BLaER1 treated with 17β-estradiol and CSF1 and Interleukin-3, amounts not matched to agents 10 nM and 100 nM (cell line): ENCODE measurements at regions not wholly inside any gene's neighbourhood (a gene's known extent, or its start where the extent isn't known, plus 50 kb on each side); places are given as distances from the start of the nearest gene placed in this dataset.

Experiments used
- H3K27ac ChIP-seq, 11 experiments: shearing (Covaris generic); formaldehyde crosslinking; 2 replicates each; pipeline ENCODE4 v1.8.1; 2022
- H3K27me3 ChIP-seq, 11 experiments: shearing (Covaris generic); formaldehyde crosslinking; 2 replicates each; pipeline ENCODE4 v1.8.1; 2022
- H3K36me3 ChIP-seq, 11 experiments: shearing (Covaris generic); formaldehyde crosslinking; 2 replicates each; pipeline ENCODE4 v1.8.1; 2022
- H3K4me1 ChIP-seq, 10 experiments: shearing (Covaris generic); formaldehyde crosslinking; 2 replicates each; pipeline ENCODE4 v1.8.1; 2022
- H3K4me2 ChIP-seq, 11 experiments: shearing (Covaris generic); formaldehyde crosslinking; 2 replicates each; pipeline ENCODE4 v1.8.1; 2022
- H3K4me3 ChIP-seq, 10 experiments: shearing (Covaris generic); formaldehyde crosslinking; 2 replicates each; pipeline ENCODE4 v1.8.1; 2022
- H3K9ac ChIP-seq, 11 experiments: shearing (Covaris generic); formaldehyde crosslinking; 2 replicates each; pipeline ENCODE4 v1.8.1; 2022
- H3K9me3 ChIP-seq, 11 experiments: shearing (Covaris generic); formaldehyde crosslinking; replicated peaks in 1 of 11; 2 replicates each; pipeline ENCODE4 v1.8.1; 2022
- H4K20me1 ChIP-seq, 11 experiments: shearing (Covaris generic); formaldehyde crosslinking; 2 replicates each; pipeline ENCODE4 v1.8.1; 2022
- Cebpa-rat ChIP-seq, 11 experiments: shearing (Covaris generic); IDR thresholded peaks; 2 replicates each; pipeline ENCODE4 v1.8.1; 2022

- Histone ChIP-seq H3K4me3 (no peak overlapping the region), H3K4me2 (no peak overlapping the region), H3K4me1 (peaks cover 0 to 7% (median 0%) of the 10 kb centered on the region in 10 experiments; a peak in 1 of 20 replicates), H3K27me3 (no peaks in the 10 kb centered on the region), H3K27ac (no peak overlapping the region), H3K9ac (no peak overlapping the region), H4K20me1 (no peaks in the 10 kb centered on the region), H3K9me3 (no peaks in the 10 kb centered on the region), H3K36me3 (no peaks in the 10 kb centered on the region)
- TF ChIP-seq Cebpa-rat (IDR thresholded peaks at IDR 0.05), result no peak
Measured at GRCh38 chr10:63896992-63897391, 375.8 kb downstream of the REEP3 start.

- Histone ChIP-seq H3K4me3 (no peak overlapping the region), H3K4me1 (no peaks in the 10 kb centered on the region), H3K27me3 (no peaks in the 10 kb centered on the region), H3K9me3 (no peaks in the 10 kb centered on the region), H3K9ac (no peak overlapping the region), H3K27ac (no peak overlapping the region), H4K20me1 (no peaks in the 10 kb centered on the region), H3K4me2 (no peak overlapping the region), H3K36me3 (no peaks in the 10 kb centered on the region)
- no peak for TF ChIP-seq Cebpa-rat (IDR thresholded peaks at IDR 0.05)
Measured at GRCh38 chr10:63899673-63900300, 378.6 kb downstream of the REEP3 start.

- no peak for TF ChIP-seq Cebpa-rat (IDR thresholded peaks at IDR 0.05)
Measured at GRCh38 chr10:63901228-63901627, 380.0 kb downstream of the REEP3 start.

GRCh38 chr10:63901881-63902280 lies 380.7 kb downstream of the REEP3 start:
- H3K4me2 ChIP-seq, result no peak overlapping the region
- no peak overlapping the region for H3K9ac ChIP-seq
- no peaks in the 10 kb centered on the region for H3K4me1 ChIP-seq
- no peak overlapping the region for H3K27ac ChIP-seq
- no peak overlapping the region for H3K4me3 ChIP-seq
- H3K27me3 ChIP-seq, result no peaks in the 10 kb centered on the region
- no peak for TF ChIP-seq Cebpa-rat (IDR thresholded peaks at IDR 0.05)
- no peaks in the 10 kb centered on the region for H3K36me3 ChIP-seq
- H3K9me3 ChIP-seq, result no peaks in the 10 kb centered on the region
- no peaks in the 10 kb centered on the region for H4K20me1 ChIP-seq

More at GRCh38 chr10:63901228-63901627, 380.0 kb downstream of the REEP3 start:
- H3K36me3 ChIP-seq, result no peaks in the 10 kb centered on the region
- no peaks in the 10 kb centered on the region for H3K9me3 ChIP-seq
- no peak overlapping the region for H3K9ac ChIP-seq
- H3K4me3 ChIP-seq, result no peak overlapping the region
- H3K27me3 ChIP-seq, result no peaks in the 10 kb centered on the region
- no peaks in the 10 kb centered on the region for H3K4me1 ChIP-seq
- no peaks in the 10 kb centered on the region for H4K20me1 ChIP-seq
- no peak overlapping the region for H3K27ac ChIP-seq
- H3K4me2 ChIP-seq, result no peak overlapping the region

GRCh38 chr10:63910806-63911205 lies 389.6 kb downstream of the REEP3 start:
- H3K9ac ChIP-seq, result no peak overlapping the region
- H3K4me1 ChIP-seq, result no peaks in the 10 kb centered on the region
- H3K9me3 ChIP-seq, result 0 out of 22 replicates have a peak, but pooled peaks cover 0 to 4% (median 0%) of the 10 kb centered on the region in 11 experiments
- H3K36me3 ChIP-seq, result no peaks in the 10 kb centered on the region
- no peak overlapping the region for H3K4me2 ChIP-seq
- no peaks in the 10 kb centered on the region for H4K20me1 ChIP-seq
- no peak overlapping the region for H3K4me3 ChIP-seq
- no peak overlapping the region for H3K27ac ChIP-seq
- TF ChIP-seq Cebpa-rat (IDR thresholded peaks at IDR 0.05), result no peak
- H3K27me3 ChIP-seq, result no peaks in the 10 kb centered on the region

GRCh38 chr10:63915240-63915639 lies 394.0 kb downstream of the REEP3 start:
- H3K27ac ChIP-seq, result no peak overlapping the region
- no peaks in the 10 kb centered on the region for H4K20me1 ChIP-seq
- no peak overlapping the region for H3K4me3 ChIP-seq
- no peaks in the 10 kb centered on the region for H3K27me3 ChIP-seq
- H3K4me1 ChIP-seq, result peaks cover 0 to 32% (median 4%) of the 10 kb centered on the region in 10 experiments; a peak in 10 of 20 replicates
- H3K9ac ChIP-seq, result no peak overlapping the region
- H3K4me2 ChIP-seq, result no peak overlapping the region
- H3K36me3 ChIP-seq, result no peaks in the 10 kb centered on the region
- no peak for TF ChIP-seq Cebpa-rat (IDR thresholded peaks at IDR 0.05)
- 0 out of 22 replicates have a peak, but pooled peaks cover 0 to 4% (median 0%) of the 10 kb centered on the region in 11 experiments for H3K9me3 ChIP-seq

GRCh38 chr10:63917363-63917762 lies 396.2 kb downstream of the REEP3 start:
- no peak overlapping the region for H3K27ac ChIP-seq
- no peaks in the 10 kb centered on the region for H3K27me3 ChIP-seq
- TF ChIP-seq Cebpa-rat (IDR thresholded peaks at IDR 0.05), result no peak
- H3K9me3 ChIP-seq, result 0 out of 22 replicates have a peak, but pooled peaks cover 0 to 3% (median 0%) of the 10 kb centered on the region in 11 experiments
- no peak overlapping the region for H3K4me3 ChIP-seq
- peak overlapping the region in 2 of 11 experiments; percentile 44 to 47; a peak in 4 of 22 replicates for H3K4me2 ChIP-seq
- H3K9ac ChIP-seq, result no peak overlapping the region
- peaks cover 0 to 37% (median 4%) of the 10 kb centered on the region in 10 experiments; a peak in 10 of 20 replicates for H3K4me1 ChIP-seq
- no peaks in the 10 kb centered on the region for H3K36me3 ChIP-seq
- H4K20me1 ChIP-seq, result no peaks in the 10 kb centered on the region

GRCh38 chr10:63919575-63920279 lies 398.5 kb downstream of the REEP3 start:
- no peak overlapping the region for H3K4me3 ChIP-seq
- H3K9me3 ChIP-seq, result no peaks in the 10 kb centered on the region
- H3K36me3 ChIP-seq, result no peaks in the 10 kb centered on the region
- peak in 5 of 11 experiments; percentile 46 to 80 (median 60); a peak in 5 of 22 replicates for TF ChIP-seq Cebpa-rat (IDR thresholded peaks at IDR 0.05)
- peak overlapping the region in 5 of 11 experiments; percentile 11 to 83 (median 58); a peak in 9 of 22 replicates for H3K4me2 ChIP-seq
- no peak overlapping the region for H3K9ac ChIP-seq
- no peaks in the 10 kb centered on the region for H3K27me3 ChIP-seq
- H3K4me1 ChIP-seq, result peaks cover 0 to 45% (median 4%) of the 10 kb centered on the region in 10 experiments; a peak in 10 of 20 replicates
- peak overlapping the region in 2 of 11 experiments; percentile 25 to 42; a peak in 2 of 22 replicates for H3K27ac ChIP-seq
- H4K20me1 ChIP-seq, result no peaks in the 10 kb centered on the region

GRCh38 chr10:63920926-63921325 lies 399.7 kb downstream of the REEP3 start:
- Histone ChIP-seq H3K9ac (no peak overlapping the region), H3K27ac (no peak overlapping the region), H3K4me2 (no peak overlapping the region), H4K20me1 (no peaks in the 10 kb centered on the region), H3K36me3 (no peaks in the 10 kb centered on the region), H3K4me1 (peaks cover 0 to 49% (median 4%) of the 10 kb centered on the region in 10 experiments; a peak in 10 of 20 replicates), H3K27me3 (no peaks in the 10 kb centered on the region), H3K4me3 (no peak overlapping the region), H3K9me3 (no peaks in the 10 kb centered on the region)
- TF ChIP-seq Cebpa-rat (IDR thresholded peaks at IDR 0.05), result no peak
